Activated naive CD8-positive, alpha-beta T cell treated with anti-CD3 and anti-CD28 coated beads, Interleukin-2, amount 50 U/mL, for 24 hours (primary cell): ENCODE measurements at regions not wholly inside any gene's neighbourhood (a gene's known extent, or its start where the extent isn't known, plus 50 kb on each side); places are given as distances from the start of the nearest gene placed in this dataset.
"Not testable (repeated sequence)": the region's sequence is repeated elsewhere in the genome, so short reads cannot be mapped to it uniquely, and the experiment has no call there.

ENCODE experiments used
- ATAC-seq: fragments of 150-1000 bp; cut with Tn5 transposase; one replicate; pipeline ENCODE4 v1.10.0; 2021
- DNase-seq: peaks from one replicate; pipeline ENCODE4 v3.0.0; 2021
- H3K27ac Mint-ChIP-seq: one replicate; pipeline ENCODE4 v1.8.0; 2021; ENCODE audit warnings: mild to moderate bottlenecking, mixed read lengths
- H3K27me3 Mint-ChIP-seq: one replicate; pipeline ENCODE4 v1.8.0; 2021; ENCODE audit warnings: mixed read lengths
- H3K36me3 Mint-ChIP-seq: one replicate; pipeline ENCODE4 v1.8.0; 2021; ENCODE audit warnings: low read depth, mixed read lengths
- H3K4me1 Mint-ChIP-seq: one replicate; pipeline ENCODE4 v1.8.0; 2021; ENCODE audit warnings: mixed read lengths
- H3K4me3 Mint-ChIP-seq: one replicate; pipeline ENCODE4 v1.8.0; 2021; ENCODE audit warnings: mild to moderate bottlenecking, moderate library complexity, mixed read lengths
- H3K9me3 Mint-ChIP-seq: one replicate; pipeline ENCODE4 v1.8.0; 2021; ENCODE audit warnings: mixed read lengths

DNA sequence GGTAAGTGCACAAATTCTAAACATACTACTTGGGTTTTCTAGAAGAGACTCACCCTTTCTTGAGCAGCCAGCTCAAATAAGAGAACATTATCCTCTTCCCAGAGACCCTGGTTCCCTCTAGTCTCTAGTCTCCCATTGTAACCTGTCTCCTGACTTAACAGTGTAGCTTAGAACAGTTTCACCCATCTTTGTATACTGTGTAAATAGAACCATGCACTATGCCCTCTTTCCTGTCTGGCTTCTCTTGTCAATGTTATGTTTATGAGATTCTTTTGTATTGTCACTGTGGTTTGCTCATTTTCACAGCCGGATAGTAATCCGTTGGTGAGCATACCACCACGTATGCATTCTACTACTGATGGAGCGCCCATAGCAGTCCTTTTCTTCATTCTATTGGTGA lies 227.4 kb upstream of the PLPP4 start:
- Mint-ChIP-seq H3K27ac (no peak overlapping the region), H3K27me3 (no peaks in the 10 kb centered on the region), H3K4me1 (no peaks in the 10 kb centered on the region), H3K36me3 (no peaks in the 10 kb centered on the region), H3K4me3 (no peak overlapping the region), H3K9me3 (no peaks in the 10 kb centered on the region)
- ATAC-seq, result no peak
- no peak for DNase-seq

DNA sequence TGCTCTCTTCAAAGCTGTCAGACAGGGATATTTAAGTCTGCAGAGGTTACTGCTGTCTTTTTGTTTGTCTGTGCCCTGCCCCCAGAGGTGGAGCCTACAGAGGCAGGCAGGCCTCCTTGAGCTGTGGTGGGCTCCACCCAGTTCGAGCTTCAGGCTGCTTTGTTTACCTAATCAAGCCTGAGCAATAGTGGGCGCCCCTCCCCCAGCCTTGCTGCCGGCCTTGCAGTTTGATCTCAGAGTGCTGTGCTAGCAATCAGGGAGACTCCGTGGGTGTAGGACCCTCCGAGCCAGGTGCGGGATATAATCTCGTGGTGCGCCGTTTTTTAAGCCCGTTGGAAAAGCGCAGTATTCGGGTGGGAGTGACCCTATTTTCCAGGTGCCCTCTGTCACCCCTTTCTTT lies 217.3 kb upstream of the PLPP4 start:
- H3K36me3 Mint-ChIP-seq, H3K4me3 Mint-ChIP-seq, H3K9me3 Mint-ChIP-seq, DNase-seq, H3K4me1 Mint-ChIP-seq, ATAC-seq, H3K27ac Mint-ChIP-seq, H3K27me3 Mint-ChIP-seq: not testable (repeated sequence)

DNA sequence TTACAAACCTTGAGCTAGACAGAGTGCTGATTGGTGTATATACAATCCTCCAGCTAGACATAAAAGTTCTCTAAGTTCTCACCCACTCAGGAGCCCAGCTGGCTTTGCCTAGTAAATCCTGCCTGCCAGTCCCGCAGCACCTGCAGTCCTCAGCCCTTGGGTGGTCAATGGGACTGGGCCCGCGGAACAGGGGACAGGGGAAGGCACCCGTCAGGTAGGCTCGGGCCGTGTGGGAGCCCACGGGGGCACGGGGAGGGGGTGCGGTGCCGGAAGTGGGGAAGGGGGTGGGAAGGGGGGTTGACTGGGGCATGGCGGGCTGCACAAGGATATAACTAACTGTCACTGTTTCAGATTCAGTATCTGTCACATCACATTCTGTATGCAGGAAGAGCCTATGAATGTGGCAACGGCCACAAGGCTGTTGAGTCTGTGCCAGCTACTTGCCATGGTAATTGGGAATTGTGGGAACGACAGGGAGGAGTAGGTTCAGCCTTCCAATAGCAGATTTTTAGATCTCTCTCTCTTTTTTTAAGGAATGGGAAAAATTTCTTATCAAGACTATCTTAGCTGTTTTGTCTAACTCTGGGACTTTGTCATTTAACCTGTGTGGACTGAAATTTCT lies 205.1 kb upstream of the PLPP4 start:
- H3K36me3 Mint-ChIP-seq, result no peaks in the 10 kb centered on the region
- no peaks in the 10 kb centered on the region for H3K9me3 Mint-ChIP-seq
- no peaks in the 10 kb centered on the region for H3K4me1 Mint-ChIP-seq
- H3K4me3 Mint-ChIP-seq, result no peak overlapping the region
- no peak for ATAC-seq
- no peak overlapping the region for H3K27ac Mint-ChIP-seq
- H3K27me3 Mint-ChIP-seq, result peaks cover 5% of the 10 kb centered on the region
- DNase-seq, result no peak

DNA sequence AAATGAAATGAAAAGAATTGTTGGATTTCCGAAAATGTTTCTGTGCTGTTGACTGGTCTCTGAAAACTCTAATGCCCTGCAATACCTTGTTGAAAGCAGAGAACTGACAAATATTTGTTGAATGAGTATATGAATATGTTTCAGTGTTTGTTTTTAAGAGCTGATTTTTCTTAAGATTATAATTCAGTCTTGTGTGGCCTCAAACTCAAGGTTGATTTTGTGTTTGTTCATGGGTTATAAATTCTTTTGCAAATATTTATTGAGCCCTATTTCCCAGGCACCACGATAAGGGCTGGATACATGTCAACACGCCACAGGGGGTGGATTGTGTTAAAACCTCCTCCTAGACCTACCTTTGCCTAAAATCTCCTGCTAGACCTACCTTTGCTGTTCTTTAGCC lies 203.9 kb upstream of the PLPP4 start:
- Mint-ChIP-seq H3K9me3 (no peaks in the 10 kb centered on the region), H3K4me1 (no peaks in the 10 kb centered on the region), H3K4me3 (no peak overlapping the region), H3K27me3 (peaks cover 5% of the 10 kb centered on the region), H3K36me3 (no peaks in the 10 kb centered on the region), H3K27ac (no peak overlapping the region)
- no peak for ATAC-seq
- DNase-seq, result no peak

DNA sequence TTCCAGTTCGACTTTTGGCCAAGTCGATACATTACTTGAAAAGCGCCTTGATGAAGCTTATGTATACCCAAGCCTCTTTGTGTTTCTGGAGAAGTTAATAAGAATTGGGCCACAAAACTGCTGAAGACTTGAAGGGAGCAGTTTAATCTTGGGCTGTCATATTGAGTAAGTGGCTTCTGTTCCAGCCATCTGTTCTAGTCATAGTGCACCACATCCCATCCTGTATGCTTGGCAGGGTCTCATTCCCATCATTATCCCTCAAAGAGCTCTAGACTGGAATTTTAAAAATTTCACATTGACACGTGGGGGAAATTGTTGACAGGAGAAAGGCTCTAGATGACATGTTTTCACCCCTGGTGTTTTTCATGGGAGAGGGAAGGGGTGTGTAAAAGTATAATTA lies 196.6 kb upstream of the PLPP4 start:
- H3K4me3 Mint-ChIP-seq, result no peak overlapping the region
- DNase-seq, result no peak
- peaks cover 15% of the 10 kb centered on the region for H3K27me3 Mint-ChIP-seq
- H3K9me3 Mint-ChIP-seq, result no peaks in the 10 kb centered on the region
- no peaks in the 10 kb centered on the region for H3K4me1 Mint-ChIP-seq
- ATAC-seq, result no peak
- H3K27ac Mint-ChIP-seq, result no peak overlapping the region
- no peaks in the 10 kb centered on the region for H3K36me3 Mint-ChIP-seq

DNA sequence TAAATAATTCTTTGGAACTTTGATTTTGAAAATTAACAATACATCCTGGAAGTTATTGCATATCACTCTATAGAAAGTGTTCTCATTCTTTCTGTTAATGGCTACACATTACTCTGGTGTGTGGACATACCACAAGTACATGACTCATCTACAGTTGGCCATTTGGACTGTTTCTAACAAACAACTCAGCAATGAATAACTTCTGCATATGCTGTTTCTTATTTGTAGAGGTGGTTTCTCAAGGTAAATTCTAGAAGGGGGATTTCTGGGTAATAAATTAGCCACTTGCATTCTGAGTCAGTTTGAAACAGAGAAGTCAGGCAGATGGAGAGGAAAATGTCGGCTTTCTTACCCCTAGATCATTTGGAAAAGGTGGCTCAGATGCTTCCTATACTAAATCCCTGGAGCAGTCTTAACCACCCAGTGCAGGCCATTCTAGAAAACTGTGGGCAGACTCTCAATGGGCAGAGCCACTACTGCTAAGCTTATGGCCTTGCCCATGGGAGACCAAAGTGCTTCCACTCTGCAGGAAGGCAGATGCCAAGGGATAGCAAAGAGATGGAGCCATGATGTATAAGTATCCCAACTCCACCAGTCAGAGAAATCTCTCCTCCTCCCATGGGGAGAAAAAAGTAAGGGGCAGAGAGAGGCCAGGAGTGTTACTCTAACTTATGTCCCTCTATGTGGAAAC lies 194.0 kb upstream of the PLPP4 start:
- no peak overlapping the region for H3K27ac Mint-ChIP-seq
- no peak overlapping the region for H3K4me3 Mint-ChIP-seq
- DNase-seq (no peak), ATAC-seq (no peak)
- no peaks in the 10 kb centered on the region for H3K36me3 Mint-ChIP-seq
- H3K27me3 Mint-ChIP-seq, result peaks cover 12% of the 10 kb centered on the region
- H3K9me3 Mint-ChIP-seq, result no peaks in the 10 kb centered on the region
- no peaks in the 10 kb centered on the region for H3K4me1 Mint-ChIP-seq

DNA sequence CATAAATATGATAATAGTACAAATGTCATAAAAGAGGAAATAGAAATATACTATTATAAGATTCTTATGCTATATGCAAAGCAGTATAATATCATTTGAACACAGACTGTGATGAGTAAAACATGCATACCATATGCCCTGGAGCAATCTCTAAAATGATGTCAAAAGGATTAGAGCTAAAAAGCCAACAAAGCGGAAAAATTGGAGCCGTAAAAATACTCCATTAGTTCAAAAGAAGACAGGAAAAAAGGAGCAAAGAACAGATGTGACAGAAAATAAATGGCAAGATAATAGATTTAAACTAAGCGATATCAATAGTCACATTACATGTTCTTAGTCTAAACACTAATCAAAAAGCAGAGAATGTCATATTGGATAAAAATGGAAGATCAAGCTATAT lies 191.0 kb upstream of the PLPP4 start:
- Mint-ChIP-seq H3K9me3 (no peaks in the 10 kb centered on the region), H3K27me3 (peaks cover 12% of the 10 kb centered on the region), H3K27ac (no peak overlapping the region), H3K4me3 (no peak overlapping the region), H3K36me3 (no peaks in the 10 kb centered on the region), H3K4me1 (no peaks in the 10 kb centered on the region)
- ATAC-seq (no peak), DNase-seq (no peak)

DNA sequence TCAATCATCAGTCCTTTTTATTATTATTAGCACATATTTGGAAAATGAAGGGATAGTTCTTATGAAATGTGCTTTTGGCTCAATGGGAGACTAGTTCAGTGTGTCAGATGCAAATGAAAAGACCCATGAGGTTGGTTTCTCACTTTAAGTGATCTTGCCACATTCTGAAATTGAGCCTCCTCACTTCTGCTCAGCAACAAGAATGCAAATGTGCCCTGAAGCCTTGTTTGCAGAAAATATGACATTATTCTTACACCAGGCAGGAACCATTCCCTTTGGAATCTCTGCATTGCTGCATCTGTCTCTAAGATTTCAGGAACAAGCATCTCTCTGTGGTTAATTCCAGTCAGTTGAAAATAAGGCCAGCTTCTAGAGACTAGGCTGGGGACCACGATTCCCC lies 186.1 kb upstream of the PLPP4 start:
- Mint-ChIP-seq H3K27ac (no peak overlapping the region), H3K36me3 (no peaks in the 10 kb centered on the region), H3K9me3 (no peaks in the 10 kb centered on the region), H3K4me3 (no peak overlapping the region), H3K4me1 (no peaks in the 10 kb centered on the region), H3K27me3 (peaks cover 2% of the 10 kb centered on the region)
- ATAC-seq, result no peak
- DNase-seq, result no peak

DNA sequence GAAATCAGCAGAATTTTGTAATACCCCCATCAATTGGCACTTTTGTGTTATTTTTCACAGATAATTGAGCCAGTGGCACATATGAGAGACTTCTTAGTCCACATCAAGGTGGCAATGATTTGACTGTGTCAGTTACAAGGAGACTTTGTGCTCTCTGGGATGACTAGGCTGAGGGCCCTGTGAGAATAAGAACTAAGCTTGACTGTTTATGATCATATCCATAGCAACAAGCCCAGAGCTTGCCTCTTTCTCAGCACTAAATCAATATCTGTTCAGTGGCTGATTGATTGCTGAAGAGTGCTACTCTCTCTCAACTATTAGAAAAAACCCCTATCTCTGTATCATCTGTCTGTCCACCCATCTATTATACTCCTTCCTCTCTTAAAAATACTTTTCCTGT lies 185.3 kb upstream of the PLPP4 start:
- peaks cover 3% of the 10 kb centered on the region for H3K9me3 Mint-ChIP-seq
- H3K36me3 Mint-ChIP-seq, result no peaks in the 10 kb centered on the region
- H3K4me1 Mint-ChIP-seq, result no peaks in the 10 kb centered on the region
- ATAC-seq (no peak), DNase-seq (no peak)
- H3K4me3 Mint-ChIP-seq, result no peak overlapping the region
- peaks cover 4% of the 10 kb centered on the region for H3K27me3 Mint-ChIP-seq
- no peak overlapping the region for H3K27ac Mint-ChIP-seq

DNA sequence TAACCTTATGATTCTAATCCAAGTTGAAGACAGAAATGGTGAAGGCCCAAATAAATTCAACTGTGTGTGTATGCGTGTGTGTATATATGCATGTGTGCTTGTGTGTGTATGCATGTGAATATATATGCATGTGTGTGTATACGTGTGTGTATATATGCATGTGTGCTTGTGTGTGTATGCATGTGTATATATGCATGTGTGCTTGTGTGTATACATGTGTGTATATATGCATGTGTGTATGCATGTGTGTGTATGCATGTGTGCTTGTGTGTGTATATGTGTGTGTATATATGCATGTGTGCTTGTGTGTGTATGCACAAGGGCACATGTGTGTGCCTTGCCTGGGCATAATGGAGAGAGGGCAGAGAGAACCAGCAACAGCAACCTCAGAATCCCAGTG lies 184.7 kb upstream of the PLPP4 start:
- peaks cover 3% of the 10 kb centered on the region for H3K9me3 Mint-ChIP-seq
- no peaks in the 10 kb centered on the region for H3K36me3 Mint-ChIP-seq
- H3K27me3 Mint-ChIP-seq, result peaks cover 7% of the 10 kb centered on the region
- no peak for ATAC-seq
- no peak overlapping the region for H3K27ac Mint-ChIP-seq
- H3K4me1 Mint-ChIP-seq, result no peaks in the 10 kb centered on the region
- no peak overlapping the region for H3K4me3 Mint-ChIP-seq
- DNase-seq, result no peak

DNA sequence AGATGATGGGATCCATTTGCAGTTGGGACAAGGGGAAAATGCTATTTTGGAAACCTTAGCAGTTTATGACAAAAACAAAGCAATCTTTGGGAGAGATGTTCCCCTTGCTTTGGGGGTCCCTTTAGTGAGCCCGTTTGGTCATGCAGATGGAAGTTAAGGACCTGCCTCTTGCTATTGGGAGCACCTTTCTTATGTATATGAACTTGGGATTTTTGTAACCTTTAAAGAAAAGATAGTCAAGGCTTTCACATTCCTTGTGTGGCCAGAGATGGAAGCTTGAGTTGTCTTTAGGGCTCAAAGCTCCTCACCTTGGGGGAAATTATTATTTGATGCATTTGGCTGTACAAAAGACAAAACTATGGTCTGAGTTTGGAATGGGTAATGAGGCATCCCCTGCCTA lies 179.0 kb upstream of the PLPP4 start:
- Mint-ChIP-seq H3K27ac (no peak overlapping the region), H3K27me3 (peaks cover 4% of the 10 kb centered on the region), H3K9me3 (peaks cover 3% of the 10 kb centered on the region), H3K4me1 (no peaks in the 10 kb centered on the region), H3K36me3 (no peaks in the 10 kb centered on the region), H3K4me3 (no peak overlapping the region)
- DNase-seq (no peak), ATAC-seq (no peak)

DNA sequence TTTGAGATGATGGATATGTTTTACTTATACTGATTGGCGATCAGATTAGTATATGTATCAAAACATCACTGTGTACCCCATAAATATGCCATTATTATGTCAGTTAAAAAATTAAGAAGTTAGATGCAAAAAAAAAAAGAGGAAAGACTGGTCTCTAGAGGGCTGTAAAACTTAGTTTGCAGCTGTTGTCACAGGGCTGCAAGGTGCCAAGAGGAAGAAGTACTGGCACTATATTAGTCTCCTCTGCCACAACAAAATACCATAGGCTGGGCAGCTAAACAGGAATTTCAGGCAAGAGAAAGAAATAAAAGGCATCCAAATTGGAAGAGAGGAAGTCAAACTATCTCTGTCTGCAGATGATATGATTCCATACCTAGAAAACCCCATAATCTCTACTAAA lies 177.8 kb upstream of the PLPP4 start:
- no peak for ATAC-seq
- DNase-seq, result no peak
- Mint-ChIP-seq H3K4me1 (no peaks in the 10 kb centered on the region), H3K27ac (no peak overlapping the region), H3K4me3 (no peak overlapping the region), H3K36me3 (no peaks in the 10 kb centered on the region), H3K27me3 (peaks cover 4% of the 10 kb centered on the region), H3K9me3 (peaks cover 3% of the 10 kb centered on the region)

DNA sequence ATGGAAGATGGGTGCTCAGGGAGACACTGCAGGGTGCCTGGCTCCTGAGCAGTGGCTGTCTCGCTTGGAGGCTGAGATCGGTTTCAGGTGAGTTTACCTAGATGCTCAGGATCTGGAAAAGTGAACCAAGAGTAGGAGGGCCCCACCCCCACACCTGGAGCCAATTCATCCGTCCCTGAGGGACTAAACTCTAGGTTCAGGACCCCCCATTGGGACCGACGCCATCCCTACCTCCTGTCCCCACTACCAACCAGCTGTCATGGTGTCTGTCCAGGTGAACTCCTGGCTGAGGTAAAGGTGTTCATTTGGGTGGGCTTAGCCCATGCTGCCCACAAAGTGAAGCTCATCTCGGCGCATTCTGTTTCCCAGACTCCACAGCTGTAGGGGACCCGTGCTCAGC lies 174.6 kb upstream of the PLPP4 start:
- Mint-ChIP-seq H3K27me3 (no peaks in the 10 kb centered on the region), H3K36me3 (no peaks in the 10 kb centered on the region), H3K4me3 (no peak overlapping the region), H3K27ac (no peak overlapping the region), H3K9me3 (no peaks in the 10 kb centered on the region), H3K4me1 (no peaks in the 10 kb centered on the region)
- ATAC-seq, result no peak
- no peak for DNase-seq

DNA sequence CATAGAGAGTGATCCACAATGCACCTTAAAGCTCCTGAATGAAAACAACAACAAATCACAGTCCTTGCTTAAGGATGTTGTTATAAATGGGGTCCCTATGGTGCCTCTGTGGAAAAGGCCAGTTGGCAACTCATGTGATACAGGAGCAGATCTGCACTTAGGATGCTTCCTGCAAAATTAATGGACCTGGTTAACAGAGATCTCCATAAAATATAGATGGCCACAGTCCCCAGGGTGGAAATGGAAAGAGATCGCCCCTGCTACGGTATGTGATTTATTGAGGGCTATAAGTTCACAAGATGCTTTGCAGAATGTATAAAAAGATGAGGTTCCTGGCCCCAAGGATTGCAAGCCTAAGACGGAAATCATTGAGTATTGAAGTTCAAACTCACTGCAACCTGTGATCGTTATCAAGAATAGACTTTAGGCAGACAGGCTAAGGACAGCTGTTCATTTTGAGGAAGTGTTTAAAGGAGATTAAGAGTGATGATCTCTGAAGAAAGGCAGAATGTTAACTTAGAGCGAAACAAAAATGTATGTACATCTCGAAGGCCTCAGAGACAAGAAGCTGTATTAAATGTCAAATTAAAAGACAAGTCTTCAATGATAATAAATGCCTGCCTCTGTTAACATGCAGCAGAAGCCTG lies 174.1 kb upstream of the PLPP4 start:
- ATAC-seq, result no peak
- no peaks in the 10 kb centered on the region for H3K4me1 Mint-ChIP-seq

DNA sequence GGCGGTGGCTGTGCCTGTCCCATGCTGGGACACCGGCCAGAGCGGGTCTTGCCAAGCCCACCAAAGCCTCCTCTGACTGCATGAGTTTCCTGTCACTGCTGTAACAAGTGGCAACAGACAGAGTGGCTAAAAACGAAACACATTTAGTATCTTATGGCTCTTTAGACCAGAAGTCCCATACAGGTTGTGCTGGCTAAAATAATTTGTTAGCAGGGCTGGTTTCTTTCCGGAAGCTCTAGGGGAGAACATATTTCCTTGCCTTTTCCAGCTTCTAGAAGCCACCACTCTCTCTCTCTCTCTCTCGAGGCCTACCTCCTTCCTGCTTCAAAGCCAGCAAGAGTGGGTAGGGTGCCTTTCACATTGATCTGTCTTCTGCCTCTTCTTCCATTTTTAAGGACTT lies 171.6 kb upstream of the PLPP4 start:
- DNase-seq (no peak), ATAC-seq (no peak)
- no peak overlapping the region for H3K4me3 Mint-ChIP-seq
- H3K27me3 Mint-ChIP-seq, result no peaks in the 10 kb centered on the region
- no peaks in the 10 kb centered on the region for H3K4me1 Mint-ChIP-seq
- H3K9me3 Mint-ChIP-seq, result no peaks in the 10 kb centered on the region
- H3K36me3 Mint-ChIP-seq, result no peaks in the 10 kb centered on the region
- no peak overlapping the region for H3K27ac Mint-ChIP-seq

More for the DNA sequence above, 174.1 kb upstream of the PLPP4 start:
- no peaks in the 10 kb centered on the region for H3K27me3 Mint-ChIP-seq
- no peak overlapping the region for H3K27ac Mint-ChIP-seq
- DNase-seq, result no peak
- H3K9me3 Mint-ChIP-seq, result no peaks in the 10 kb centered on the region
- H3K4me3 Mint-ChIP-seq, result no peak overlapping the region
- H3K36me3 Mint-ChIP-seq, result no peaks in the 10 kb centered on the region
